ENCODE measurements at regions not wholly inside any gene's neighbourhood (a gene's known extent, or its start where the extent isn't known, plus 50 kb on each side); places are given as distances from the start of the nearest gene placed in this dataset.

- no peak for TF ChIP-seq CTCF (conservative IDR thresholded peaks at IDR 0.05 in 1 of 2, IDR thresholded peaks at IDR 0.05 in 1 of 2; ENCODE audit: low read depth in 1 of 2, low read length in 2 of 2)
- TF ChIP-seq EZH2 (IDR thresholded peaks at IDR 0.05; ENCODE audit: low read length, missing control alignments), result no peak
Measured at GRCh38 chr12:46679754-46680153, 146.0 kb downstream of the SLC38A4 start.
